ENCODE measurements at regions not wholly inside any gene's neighbourhood (a gene's known extent, or its start where the extent isn't known, plus 50 kb on each side); places are given as distances from the start of the nearest gene placed in this dataset.

- TF ChIP-seq CTCF (IDR thresholded peaks at IDR 0.05) (no peak), POLR2A (IDR thresholded peaks at IDR 0.05) (no peak)
Observed at GRCh38 chr2:67564626-67565025, 167.5 kb downstream of the ETAA1 start.
